HG03520 (cell line): ENCODE measurements at regions not wholly inside any gene's neighbourhood (a gene's known extent, or its start where the extent isn't known, plus 50 kb on each side); places are given as distances from the start of the nearest gene placed in this dataset.

Experiments
- ATAC-seq: cut with Tn5 transposase; IDR thresholded peaks from one replicate; pipeline ENCODE4 v1.9.1; 2021; ENCODE audit warnings: mild to moderate bottlenecking, moderate library complexity; ENCODE audit not compliant: unreplicated experiment

DNA sequence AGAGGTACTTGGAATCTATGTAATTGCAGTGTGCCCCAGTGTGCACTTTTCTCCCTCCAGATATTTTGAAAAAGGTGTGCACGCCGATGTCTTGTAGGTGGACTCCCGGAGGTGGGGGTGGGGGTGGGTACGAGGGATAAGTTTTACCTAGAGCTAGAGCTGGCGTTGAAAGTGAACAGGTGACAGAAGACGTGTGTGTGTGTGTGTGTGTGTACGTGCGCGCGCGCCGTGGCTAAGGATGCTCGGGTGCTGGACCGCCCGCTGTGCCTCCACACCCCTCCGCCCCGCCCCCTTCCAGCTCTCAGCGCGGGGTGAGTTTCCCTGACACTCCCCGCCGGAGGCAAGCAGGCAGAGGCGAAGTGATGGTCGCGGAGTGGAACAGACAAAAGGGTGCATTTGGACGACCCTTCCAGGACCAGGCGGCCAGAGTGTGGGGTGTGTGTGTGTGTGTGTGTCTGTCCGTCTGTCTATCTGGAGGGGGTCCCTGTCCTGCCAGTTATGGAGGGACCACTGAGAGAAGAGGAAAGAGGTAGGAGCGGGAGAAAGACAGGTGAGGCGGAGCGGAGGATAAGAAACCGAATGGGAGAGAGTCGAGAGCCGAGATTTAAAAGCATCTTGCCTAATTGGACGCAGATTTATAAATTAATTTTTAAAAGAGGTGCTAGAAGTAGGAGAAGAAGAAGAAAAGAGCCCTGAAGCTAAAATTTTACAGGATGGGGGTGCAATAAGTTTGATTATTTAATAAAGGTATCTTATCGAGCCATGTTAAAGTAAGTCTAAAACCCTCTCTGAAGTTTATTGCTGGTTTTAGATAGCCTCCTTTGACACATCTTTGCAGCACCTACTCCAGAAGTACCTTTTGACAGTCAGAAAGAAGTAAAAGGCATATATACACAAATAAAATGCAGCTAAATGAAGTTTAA, 335.8 kb upstream of the THRB start:
- no peak for ATAC-seq

DNA sequence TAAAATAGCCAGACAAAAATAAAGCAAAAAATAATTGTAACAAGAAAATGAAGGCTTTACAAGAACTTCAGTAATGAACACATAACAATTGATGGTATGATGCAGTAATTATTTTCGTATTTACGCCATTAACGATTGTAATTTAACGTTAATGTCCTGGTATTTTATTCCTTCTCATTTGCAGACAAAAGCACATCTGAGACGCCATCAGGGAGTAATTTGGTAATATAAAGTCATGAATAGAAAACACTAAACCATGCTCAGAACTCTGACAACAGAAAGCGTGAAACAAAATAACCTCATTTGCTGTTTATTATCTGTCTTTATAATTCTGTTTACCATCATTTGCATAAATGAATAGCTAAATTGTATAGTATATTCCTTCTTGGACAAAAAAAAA, 336.6 kb upstream of the THRB start:
- ATAC-seq: no peak

DNA sequence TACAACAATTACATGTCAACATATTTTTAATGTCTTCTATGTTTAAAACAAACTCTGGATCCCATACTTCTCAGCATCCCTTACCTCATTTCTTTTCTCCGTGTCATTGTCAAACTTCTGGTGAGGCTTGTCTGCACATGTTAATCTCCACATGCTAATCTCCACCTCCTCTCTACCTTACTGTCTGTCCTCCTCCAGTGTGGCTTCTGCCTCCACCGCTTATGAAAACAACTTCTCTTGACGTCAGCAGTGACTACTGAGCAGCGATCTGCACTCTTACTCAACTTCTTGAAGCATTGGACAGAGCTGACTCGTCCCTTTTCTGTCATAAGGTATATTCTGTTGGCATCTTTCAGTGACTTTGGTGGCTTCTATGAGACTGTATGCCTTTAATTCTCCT, 338.2 kb upstream of the THRB start:
- no peak for ATAC-seq

DNA sequence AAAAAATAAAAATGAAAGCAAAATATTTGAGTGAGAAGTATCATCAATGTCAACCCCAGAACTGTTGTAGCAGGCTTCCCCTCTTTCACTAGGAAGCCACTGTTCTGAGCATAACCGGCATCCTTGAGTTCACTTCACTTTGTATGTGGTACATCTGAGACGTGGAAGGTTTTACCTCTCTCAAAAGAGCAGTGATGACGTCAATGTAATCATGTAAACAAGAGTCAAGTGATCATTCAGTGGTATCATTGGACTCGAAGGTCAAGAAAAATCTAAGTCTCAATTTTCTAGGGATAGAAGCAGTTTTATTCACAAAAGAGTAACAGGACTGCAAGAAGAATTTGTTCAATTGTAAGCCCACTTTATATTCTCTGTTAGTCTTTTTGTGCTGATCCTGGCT, 339.8 kb upstream of the THRB start:
- no peak for ATAC-seq

DNA sequence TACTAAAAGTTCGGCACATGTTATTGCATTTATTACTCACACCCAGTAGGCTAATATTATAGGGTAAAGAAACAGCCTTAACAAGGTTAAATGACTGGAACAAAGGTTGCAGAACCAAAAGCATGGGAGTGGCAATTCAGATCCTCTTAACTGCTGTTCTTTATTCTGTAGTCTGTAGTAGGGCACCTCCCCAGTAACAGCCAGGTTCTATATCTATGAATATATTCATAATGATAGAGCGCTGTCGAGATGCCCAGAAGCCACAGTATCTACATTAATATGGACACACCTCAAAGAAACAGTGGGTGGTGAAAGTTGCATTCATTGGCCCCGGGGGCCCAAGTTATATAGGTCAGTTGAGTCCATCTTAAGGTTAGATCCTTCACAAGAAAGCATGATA, 340.9 kb upstream of the THRB start:
- ATAC-seq: no peak

DNA sequence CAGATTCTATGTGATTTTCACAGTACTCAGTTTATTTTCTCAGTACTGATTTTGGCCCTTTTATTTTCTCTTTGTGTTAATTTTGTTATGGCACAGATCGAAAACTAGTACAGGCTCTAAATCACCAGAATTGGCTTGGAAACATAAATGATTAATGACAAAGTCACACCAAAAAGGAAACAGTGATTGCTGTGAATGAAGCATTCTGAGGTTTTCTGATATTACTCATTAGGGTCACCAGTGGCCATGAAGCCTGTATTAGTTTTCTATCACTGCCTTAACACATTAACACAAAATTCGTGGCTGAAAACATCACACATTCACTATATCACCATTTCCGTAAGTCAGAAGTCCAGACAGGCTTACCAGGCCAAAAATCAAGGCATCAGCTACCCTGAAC, 343.0 kb upstream of the THRB start:
- ATAC-seq: no peak

DNA sequence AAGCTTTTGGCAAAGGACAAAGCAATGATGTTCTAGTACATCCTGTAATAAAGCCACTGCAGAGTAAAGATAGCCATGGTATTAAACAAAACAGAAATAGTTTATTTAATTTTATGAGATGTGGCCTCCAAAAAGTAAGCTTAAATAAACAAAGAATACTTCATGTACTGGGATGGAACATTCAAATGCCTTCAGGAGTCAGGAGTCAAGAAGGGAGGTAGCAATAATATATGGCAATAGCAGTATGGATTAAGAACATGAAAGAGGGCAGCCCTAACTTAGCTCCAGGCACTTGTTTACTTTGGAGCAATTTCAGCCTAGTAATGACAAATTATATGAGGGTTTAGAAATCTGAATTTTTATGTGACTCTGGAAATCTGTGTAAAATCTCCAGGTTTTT, 343.9 kb upstream of the THRB start:
- no peak for ATAC-seq

DNA sequence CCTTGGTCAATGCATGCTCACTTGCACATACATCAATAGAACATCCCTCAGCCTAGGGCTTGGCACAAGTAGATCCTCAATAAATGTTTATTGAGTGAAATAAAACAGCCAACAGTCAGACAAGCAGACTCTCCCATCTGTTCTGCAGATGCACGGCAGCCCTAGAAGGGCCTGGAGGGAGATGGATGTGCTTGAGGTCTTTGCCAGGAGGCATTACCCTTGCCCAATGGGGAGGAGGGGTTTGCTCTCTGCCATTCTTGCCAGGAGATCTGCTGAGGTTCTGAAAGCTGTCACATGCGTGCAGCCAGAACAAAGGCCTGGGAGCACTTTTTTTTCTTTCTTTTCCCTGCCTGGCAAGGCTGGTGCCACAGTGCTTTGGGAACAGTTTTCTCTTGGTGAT, 349.3 kb upstream of the THRB start:
- ATAC-seq: no peak

DNA sequence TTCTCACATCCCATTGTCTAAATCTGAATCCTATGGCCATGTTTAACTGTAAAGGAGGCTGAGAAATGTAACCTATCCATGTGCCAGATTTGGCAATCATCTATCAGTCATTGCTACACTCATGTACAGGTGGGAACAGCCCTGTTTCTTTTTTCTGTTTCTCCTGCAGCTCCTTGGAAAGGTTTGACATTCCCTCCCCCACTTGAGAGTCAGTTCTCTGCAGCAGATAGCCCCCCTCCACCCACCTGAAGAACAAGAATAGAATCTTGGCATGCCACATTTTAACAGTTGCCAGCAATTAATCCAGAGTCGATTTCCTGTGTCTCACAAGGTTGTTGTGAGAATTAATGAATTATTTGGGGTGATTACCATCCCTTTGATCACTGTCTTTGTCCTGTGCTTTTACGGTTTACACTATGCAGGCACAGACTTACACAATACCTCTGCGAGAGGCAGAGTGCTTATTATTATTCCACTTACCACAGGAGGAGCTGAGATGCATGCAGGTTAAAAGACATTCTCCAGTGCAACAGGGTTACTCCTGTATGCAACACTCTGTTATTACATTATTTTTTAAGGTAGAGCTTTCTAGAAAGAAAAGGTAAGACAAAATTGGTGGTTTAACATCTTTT, 351.0 kb upstream of the THRB start:
- no peak for ATAC-seq

DNA sequence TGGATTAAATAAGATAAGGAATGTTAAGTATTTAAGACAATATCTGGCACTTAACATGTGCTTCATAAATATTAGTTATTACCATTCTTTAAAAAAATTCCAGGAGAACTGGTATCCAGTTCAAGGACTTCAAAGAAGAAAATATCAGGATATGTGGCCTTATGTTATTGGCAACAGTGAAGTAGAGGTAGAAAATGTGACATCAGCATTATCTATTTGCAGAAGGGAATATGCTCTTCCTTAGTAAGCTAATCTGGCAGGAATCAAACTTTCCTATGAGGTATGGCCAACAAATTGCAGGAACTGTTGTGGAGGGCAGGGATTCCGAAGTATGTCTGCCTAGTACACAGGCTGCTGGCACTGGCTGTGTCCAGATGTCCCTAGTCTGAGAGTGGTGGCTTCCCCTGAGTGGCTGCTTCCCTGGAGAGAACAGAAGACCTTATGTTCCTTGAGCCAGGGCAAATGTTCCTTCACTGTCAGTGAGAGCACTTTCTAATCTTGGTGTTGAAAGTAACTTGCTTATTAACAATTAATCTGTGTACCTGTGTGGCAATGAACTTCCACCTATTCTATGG, 351.7 kb upstream of the THRB start:
- ATAC-seq: no peak

DNA sequence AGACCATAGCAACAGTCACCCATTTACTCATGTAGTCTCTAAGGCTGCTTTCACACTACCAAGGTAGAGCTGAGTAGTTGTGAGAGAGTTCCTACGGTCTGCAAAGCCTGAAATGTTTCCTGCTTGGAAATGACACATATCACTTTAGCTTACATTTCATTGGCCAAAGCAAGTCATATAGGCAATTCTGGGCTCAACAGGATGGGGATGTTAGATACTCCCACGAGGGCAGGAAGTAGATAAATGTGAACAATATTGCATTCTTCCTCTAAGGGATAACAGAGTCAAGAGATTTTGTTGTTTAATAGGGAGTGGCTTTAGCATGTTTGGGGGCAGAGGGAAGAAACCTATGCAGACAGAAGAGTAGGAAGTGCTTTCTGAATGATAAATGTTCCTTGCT, 355.6 kb upstream of the THRB start:
- no peak for ATAC-seq

DNA sequence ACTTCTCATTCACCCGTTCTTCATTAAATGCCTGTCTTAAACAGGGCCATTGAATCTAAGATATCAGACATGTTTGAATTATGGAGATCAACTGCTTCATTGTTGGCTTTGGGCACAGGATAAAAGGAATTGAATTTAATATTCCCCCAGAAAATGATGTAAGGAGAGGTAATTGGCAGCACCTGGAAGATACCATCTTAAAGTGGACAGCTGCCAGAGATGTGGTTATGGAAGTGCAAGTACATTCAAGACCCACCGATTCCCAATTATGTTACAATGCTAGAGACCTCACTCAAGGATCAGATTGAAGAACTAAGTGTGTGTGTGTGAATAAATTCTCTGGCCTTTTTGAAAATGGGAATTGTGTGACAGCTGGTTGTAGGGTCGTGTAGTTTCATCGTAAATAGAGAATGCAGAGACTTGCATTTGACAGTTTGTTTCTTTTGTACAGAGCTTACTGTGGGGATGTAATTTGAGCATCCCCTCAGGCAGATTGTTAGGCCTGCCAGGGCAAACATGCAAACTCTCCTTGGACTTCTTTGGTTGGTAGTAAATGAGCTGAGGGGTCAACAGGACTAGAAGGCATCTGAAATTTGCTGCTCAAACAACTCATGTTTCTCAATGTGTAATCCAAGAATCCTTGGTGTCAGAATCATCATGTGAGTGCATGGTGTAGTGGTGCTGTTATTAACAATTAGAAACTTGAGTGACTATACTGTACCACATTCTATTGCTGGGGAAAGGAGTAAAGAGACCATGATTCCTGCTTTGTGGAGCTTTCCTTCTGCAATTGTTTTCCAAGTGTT, 359.2 kb upstream of the THRB start:
- ATAC-seq: no peak

DNA sequence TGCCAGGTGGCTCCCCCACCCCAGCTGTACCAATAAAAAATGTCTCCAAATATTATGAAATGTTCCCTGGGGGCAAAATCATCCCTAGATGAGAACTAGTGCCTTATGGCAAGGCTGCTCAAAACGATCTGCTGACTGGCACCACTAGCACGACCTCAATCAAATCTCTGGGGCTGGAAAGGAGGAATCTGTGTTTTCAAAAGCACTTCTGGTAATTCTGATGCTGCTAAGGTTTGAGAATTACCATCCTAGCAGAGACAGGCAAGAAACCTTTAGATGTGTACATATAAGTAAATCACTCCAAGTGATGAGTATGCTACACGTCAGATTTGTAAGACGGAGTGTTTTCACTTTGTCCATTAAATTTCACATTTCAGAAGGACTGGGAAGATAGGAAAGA, 360.1 kb upstream of the THRB start:
- ATAC-seq: no peak

DNA sequence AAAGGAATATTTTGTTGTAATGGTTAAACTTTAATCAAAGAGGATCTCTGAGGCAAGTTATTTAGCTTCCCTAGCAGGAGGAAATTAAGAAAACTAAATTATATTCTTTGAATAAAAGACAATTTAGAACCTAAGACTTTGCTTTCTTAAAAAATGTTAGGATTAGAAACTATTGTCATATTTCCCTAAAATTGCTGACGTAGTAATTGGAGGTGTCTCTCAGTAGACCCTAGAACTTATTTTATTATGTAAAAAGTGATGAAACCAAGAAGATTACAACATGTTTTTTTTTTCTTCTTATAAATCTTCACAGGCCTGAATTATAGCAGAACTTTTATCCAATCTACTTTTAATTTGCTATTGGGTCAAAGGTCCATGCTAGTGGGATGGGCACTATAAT, 363.3 kb upstream of the THRB start:
- no peak for ATAC-seq

DNA sequence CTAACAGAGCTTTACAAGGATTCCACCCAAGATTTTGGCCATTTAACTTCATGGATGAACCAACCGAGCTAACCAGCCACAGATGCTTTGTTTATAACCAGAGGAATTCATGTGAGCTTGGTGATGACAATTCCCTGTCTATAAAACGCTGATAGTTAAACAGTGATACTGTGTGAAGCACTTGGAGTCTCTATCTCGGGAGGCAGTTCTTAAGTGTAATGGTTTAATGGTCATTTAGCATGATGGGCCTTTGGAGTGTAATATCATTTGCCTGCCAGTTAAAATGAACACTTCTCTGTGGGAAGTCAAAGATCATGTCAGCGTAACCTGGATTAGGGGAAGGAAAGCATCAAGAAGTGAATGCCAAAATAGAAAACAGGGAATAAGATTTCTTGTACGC, 368.6 kb upstream of the THRB start:
- no peak for ATAC-seq

DNA sequence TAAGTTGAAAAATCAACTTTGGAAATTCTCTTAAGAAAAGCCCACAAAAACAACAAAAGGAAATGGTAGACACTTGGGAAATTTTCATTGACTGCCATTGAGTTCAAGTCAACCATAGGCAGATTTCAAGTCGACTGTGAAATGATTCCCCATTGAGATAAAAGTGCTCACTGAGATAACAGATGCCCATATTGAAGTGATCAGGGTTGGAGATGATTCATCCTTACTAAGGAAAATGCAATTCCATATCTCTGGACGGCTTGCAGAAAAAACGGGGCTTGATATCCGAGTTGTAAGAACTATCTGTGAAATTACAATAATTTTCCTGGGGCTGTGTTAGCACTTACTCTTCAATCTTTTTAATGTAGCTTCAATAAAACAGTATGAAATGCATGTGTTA, 373.1 kb upstream of the THRB start:
- no peak for ATAC-seq

DNA sequence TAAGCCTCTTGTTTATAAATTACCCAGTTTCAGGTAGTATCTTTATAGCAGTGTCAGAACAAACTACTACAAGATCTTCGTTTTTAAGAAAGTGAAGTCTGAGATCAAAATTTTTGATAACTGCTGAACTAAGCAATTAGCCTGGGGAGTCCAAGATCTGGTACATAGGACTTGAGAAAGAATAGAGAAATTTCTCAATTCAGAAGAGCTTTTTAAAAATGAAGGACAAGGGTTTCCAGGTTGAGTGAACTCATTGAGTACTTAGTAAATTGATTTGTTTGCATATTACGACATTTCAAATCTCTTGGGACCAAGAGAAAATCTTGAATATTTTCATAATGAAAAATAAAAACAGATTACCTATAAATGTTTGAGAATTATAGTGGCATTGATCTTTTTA, 386.6 kb upstream of the THRB start:
- no peak for ATAC-seq

DNA sequence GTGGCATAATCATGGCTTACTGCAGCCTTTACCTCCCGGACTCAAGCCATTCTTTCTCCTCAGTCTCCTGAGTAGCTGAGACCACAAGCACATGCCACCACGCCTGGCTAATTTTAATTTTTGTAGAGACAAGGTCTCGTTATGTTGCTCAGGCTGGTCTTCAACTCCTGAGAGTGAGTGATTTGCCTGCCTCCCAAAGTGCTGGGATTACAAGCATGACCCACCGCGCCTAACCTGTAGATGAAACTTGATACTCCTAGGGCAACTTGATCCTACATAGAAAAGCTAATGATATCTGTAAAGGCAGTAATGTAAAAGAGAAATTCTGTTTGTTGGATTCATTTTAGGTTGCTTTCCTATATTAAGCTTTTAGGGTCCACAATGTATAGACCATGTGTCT, 391.9 kb upstream of the THRB start:
- ATAC-seq: no peak

DNA sequence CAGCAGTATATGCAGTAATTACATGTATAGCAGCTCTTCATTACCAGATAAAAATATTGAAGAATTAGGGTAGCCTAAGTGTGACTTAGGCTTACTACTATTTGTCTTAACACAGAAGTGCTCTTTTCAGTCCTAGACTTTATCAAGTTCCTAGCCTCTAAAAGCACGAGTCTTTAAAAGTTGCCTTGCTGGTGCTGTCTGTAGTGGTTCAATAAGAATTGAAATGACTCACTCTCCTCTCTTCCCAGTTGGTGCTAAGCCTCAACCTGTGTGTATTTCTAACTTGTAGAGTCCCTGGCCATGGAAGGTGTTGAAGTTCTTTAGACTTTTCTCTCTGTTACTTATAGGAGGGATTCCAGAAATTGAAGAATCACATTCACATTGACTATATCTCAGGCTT, 395.4 kb upstream of the THRB start:
- no peak for ATAC-seq

DNA sequence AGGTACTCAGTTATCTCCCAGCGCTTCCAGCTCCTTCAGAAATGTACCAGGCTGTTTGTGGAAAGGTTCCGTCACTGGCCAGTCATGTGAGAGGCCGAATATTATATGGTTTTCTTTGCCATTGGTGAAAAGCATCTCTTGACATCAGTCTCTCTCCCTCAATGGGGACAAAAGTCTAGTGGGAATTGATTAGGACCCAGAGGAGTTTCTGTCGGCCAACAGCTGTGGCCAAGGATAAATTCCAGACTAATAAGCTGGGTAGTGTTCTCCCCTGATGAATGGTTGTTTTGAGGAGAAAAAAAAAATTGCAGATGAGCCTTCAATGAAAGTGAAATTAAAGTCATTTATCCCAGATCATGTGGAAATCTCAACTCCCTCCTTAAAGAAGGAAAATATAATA, 404.7 kb upstream of the THRB start:
- no peak for ATAC-seq

DNA sequence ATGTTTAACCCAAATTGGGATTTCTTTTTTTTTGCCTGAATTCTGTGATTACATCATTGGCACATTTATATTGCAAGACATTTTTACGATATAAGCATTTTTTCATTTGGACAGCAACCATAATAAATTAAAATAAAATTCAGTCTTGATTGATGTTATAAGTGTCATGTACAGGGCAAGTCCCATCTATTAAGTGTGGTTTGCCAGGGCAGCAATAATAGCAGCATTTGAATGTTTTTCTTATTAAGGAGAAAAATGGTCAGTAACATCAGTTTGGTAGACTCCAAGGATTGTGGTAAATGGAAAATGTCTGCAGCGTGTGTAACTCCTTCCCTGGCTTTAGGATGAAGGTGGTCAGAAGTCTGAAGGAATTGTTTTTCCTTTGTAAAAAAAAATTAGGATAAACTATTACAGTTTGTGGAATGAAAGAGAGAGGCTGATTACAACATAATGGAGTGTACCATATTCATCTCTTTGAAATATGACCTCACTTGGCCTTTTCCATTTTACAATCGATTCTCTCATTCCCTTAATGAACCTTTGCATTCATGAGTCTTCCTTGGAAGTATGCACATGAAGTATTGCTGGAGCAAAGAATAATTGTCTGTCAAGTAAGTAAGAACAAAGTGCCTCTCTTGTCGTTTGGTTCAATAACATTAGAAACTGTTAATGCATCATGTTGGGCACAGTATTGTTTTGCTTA, 405.4 kb upstream of the THRB start:
- ATAC-seq: no peak
